Spleen (tissue), 7 donors: ENCODE measurements at regions not wholly inside any gene's neighbourhood (a gene's known extent, or its start where the extent isn't known, plus 50 kb on each side); places are given as distances from the start of the nearest gene placed in this dataset.

Experiments used
- CTCF ChIP-seq, 11 experiments: fragments of 200-600 bp in 7 of 11; fragments of 450-650 bp in 4 of 11; sonication (generic) in 4 of 11; IDR thresholded peaks in 8 of 11; conservative IDR thresholded peaks in 3 of 11; 1 replicate in 7 of 11; 2 replicates in 4 of 11; pipeline versions ENCODE4 v1.4.0 to v1.8.0; 2016 to 2021; ENCODE audit warnings: antibody characterized with exemption in 11 of 11, inconsistent platforms in 4 of 11, mild to moderate bottlenecking in 1 of 11
- POLR2A ChIP-seq, 3 donors: fragments of 450-650 bp; IDR thresholded peaks; one replicate each; pipeline ENCODE4 v1.5.1; 2017; ENCODE audit warnings: antibody characterized with exemption in 3 of 3, mild to moderate bottlenecking in 1 of 3
- donor health status: DM: no; HTN: no; CAD: no; lungs with moderate emphysema.
- donor health status: DM: no; HTN: no; CAD: no.
- donor health status: DM: no; HTN: no; CAD: no.

- TF ChIP-seq CTCF (IDR thresholded peaks at IDR 0.05 in 8 of 11, conservative IDR thresholded peaks at IDR 0.05 in 3 of 11) (no peak), POLR2A (IDR thresholded peaks at IDR 0.05) (no peak)
Observed at GRCh38 chr7:132685277-132685676, 109.0 kb upstream of the PLXNA4 start.
